HEK293 (cell line): ENCODE measurements at regions not wholly inside any gene's neighbourhood (a gene's known extent, or its start where the extent isn't known, plus 50 kb on each side); places are given as distances from the start of the nearest gene placed in this dataset.

Source experiments
- CTCF ChIA-PET: fragments of 350-600 bp; formaldehyde crosslinking; extraction: SDS; loops from one replicate; lab custom pipeline; 2021; ENCODE audit warnings: antibody characterized with exemption; lab: Yijun Ruan, JAX
- POLR2A ChIA-PET: fragments of 300-600 bp; formaldehyde crosslinking; extraction: SDS; loops from one replicate; lab custom pipeline; 2020; ENCODE audit warnings: antibody characterized with exemption, inconsistent platforms; lab: Yijun Ruan, JAX
- H3K27ac ChIP-seq: fragments of 200-500 bp; sonication (Bioruptor generic); 2 replicates; pipeline ENCODE4 v1.5.1; 2014; ENCODE audit warnings: low read depth, low read length, control low read depth, inconsistent platforms; ENCODE audit errors: extremely low read depth
- H3K36me3 ChIP-seq, 2 experiments: fragments of 200-500 bp in 1 of 2; sonication (Bioruptor generic) in 1 of 2; 1 replicate in 1 of 2; 2 replicates in 1 of 2; pipeline ENCODE4 v1.5.1; 2014 to 2017; ENCODE audit warnings: inconsistent platforms in 2 of 2, low read length in 2 of 2; ENCODE audit not compliant: control insufficient read depth in 2 of 2, insufficient read depth in 1 of 2
- H3K4me1 ChIP-seq: fragments of 200-500 bp; sonication (Bioruptor generic); 2 replicates; pipeline ENCODE4 v1.5.1; 2014; ENCODE audit warnings: mild to moderate bottlenecking, low read length, inconsistent platforms; ENCODE audit not compliant: control insufficient read depth, insufficient read depth
- H3K4me3 ChIP-seq: 2 replicates; pipeline ENCODE4 v1.5.1; 2011; ENCODE audit warnings: low read depth, mild to moderate bottlenecking, control low read depth, low read length, moderate library complexity
- H3K9me3 ChIP-seq: fragments of 200-500 bp; sonication (Bioruptor generic); 2 replicates; pipeline ENCODE4 v1.5.1; 2014; ENCODE audit warnings: low read depth, low read length, inconsistent platforms; ENCODE audit not compliant: control insufficient read depth, insufficient read depth
- ELK4 ChIP-seq: IDR thresholded peaks from 2 replicates; pipeline ENCODE4 v1.6.1; 2011; ENCODE audit warnings: mild to moderate bottlenecking, low read depth, low read length, borderline replicate concordance
- GLIS1 ChIP-seq: fragments of 450-650 bp; formaldehyde crosslinking; IDR thresholded peaks from 2 replicates; pipeline ENCODE4 v1.5.1; 2016; ENCODE audit warnings: missing biosample characterization, missing genetic modification characterization
- HOXC10 ChIP-seq: sonication (generic); formaldehyde crosslinking; IDR thresholded peaks from 2 replicates; pipeline ENCODE4 v1.8.1; 2023; ENCODE audit warnings: mild to moderate bottlenecking, missing genetic modification reagents
- INSM2 ChIP-seq: fragments of 450-650 bp; formaldehyde crosslinking; IDR thresholded peaks from 2 replicates; pipeline ENCODE4 v1.5.1; 2016; ENCODE audit warnings: missing biosample characterization, missing genetic modification characterization
- SALL2 ChIP-seq: fragments of 450-650 bp; formaldehyde crosslinking; IDR thresholded peaks from 2 replicates; pipeline ENCODE4 v1.5.0; 2017; ENCODE audit warnings: missing biosample characterization, mild to moderate bottlenecking, missing genetic modification characterization, borderline replicate concordance
- SETDB1 ChIP-seq: IDR thresholded peaks from one replicate; pipeline ENCODE4 v1.6.1; 2017; ENCODE audit warnings: mild to moderate bottlenecking, low read length, moderate library complexity, mixed read lengths; ENCODE audit not compliant: insufficient read length
- ZBTB44 ChIP-seq: fragments of 450-650 bp; IDR thresholded peaks from 2 replicates; pipeline ENCODE4 v1.5.1; 2018; ENCODE audit warnings: missing biosample characterization, mild to moderate bottlenecking, missing genetic modification characterization
- ZIC2 ChIP-seq: fragments of 450-650 bp; formaldehyde crosslinking; IDR thresholded peaks from 2 replicates; pipeline ENCODE4 v1.5.1; 2016; ENCODE audit warnings: missing biosample characterization, missing genetic modification characterization
- ZNF155 ChIP-seq: fragments of 450-650 bp; formaldehyde crosslinking; IDR thresholded peaks from 2 replicates; pipeline ENCODE4 v1.5.1; 2016; ENCODE audit warnings: missing biosample characterization, missing genetic modification characterization
- ZNF274 ChIP-seq, 2 experiments: fragments of 200-500 bp in 1 of 2; fragments of 450-650 bp in 1 of 2; sonication (Bioruptor generic) in 1 of 2; formaldehyde crosslinking in 1 of 2; IDR thresholded peaks; 2 replicates each; pipeline versions ENCODE4 v1.5.1 to v1.6.1; 2014 to 2016; ENCODE audit warnings: borderline replicate concordance in 1 of 2, inconsistent platforms in 1 of 2, low read length in 1 of 2, missing biosample characterization in 1 of 2, missing genetic modification characterization in 1 of 2
- ZNF366 ChIP-seq: fragments of 450-650 bp; formaldehyde crosslinking; conservative IDR thresholded peaks from 2 replicates; pipeline ENCODE4 v1.5.1; 2016; ENCODE audit warnings: missing biosample characterization, missing genetic modification characterization
- ZNF513 ChIP-seq: fragments of 450-650 bp; IDR thresholded peaks from 2 replicates; pipeline ENCODE4 v1.5.1; 2018; ENCODE audit warnings: missing biosample characterization, missing genetic modification characterization
- ZNF521 ChIP-seq: fragments of 450-650 bp; formaldehyde crosslinking; IDR thresholded peaks from 2 replicates; pipeline ENCODE4 v1.5.1; 2017; ENCODE audit warnings: missing biosample characterization, mild to moderate bottlenecking, missing genetic modification characterization
- ZNF549 ChIP-seq: fragments of 450-650 bp; IDR thresholded peaks from 2 replicates; pipeline ENCODE4 v1.5.1; 2018; ENCODE audit warnings: missing biosample characterization, missing genetic modification characterization, mild to moderate bottlenecking, inconsistent platforms, moderate library complexity
- ZNF571 ChIP-seq: fragments of 450-650 bp; formaldehyde crosslinking; IDR thresholded peaks from 2 replicates; pipeline ENCODE4 v1.5.0; 2017; ENCODE audit warnings: missing biosample characterization, missing genetic modification characterization
- ZNF624 ChIP-seq: fragments of 450-650 bp; formaldehyde crosslinking; IDR thresholded peaks from 2 replicates; pipeline ENCODE4 v1.5.1; 2017; ENCODE audit warnings: missing biosample characterization, missing genetic modification characterization
- ZNF701 ChIP-seq: fragments of 450-650 bp; formaldehyde crosslinking; IDR thresholded peaks from 2 replicates; pipeline ENCODE4 v1.5.1; 2016; ENCODE audit warnings: missing biosample characterization, missing genetic modification characterization

GRCh38 chr6:170052991-170053821 lies 237.7 kb downstream of the DLL1 start:
- TF ChIP-seq ZNF521 (tag by site-specific recombination) (no peak), SALL2 (tag by site-specific recombination) (no peak), ZNF701 (tag by site-specific recombination) (no peak), ZIC2 (tag by site-specific recombination) (peak; percentile 42)
- ChIA-PET CTCF (no interaction called here), POLR2A (no interaction called here)
- no peaks in the 10 kb centered on the region for H3K9me3 ChIP-seq
- no peak overlapping the region for H3K4me3 ChIP-seq
- no peaks in the 10 kb centered on the region for H3K36me3 ChIP-seq
- H3K4me1 ChIP-seq, result no peaks in the 10 kb centered on the region
- H3K27ac ChIP-seq, result no peak overlapping the region

- POLR2A ChIA-PET, result no interaction called here
- Histone ChIP-seq H3K36me3 (no peaks in the 10 kb centered on the region), H3K9me3 (no peaks in the 10 kb centered on the region), H3K4me1 (no peaks in the 10 kb centered on the region)
- no peak for TF ChIP-seq ZNF549 (tag by site-specific recombination)
- TF ChIP-seq, all 188 proteins: peak for 0
- Histone ChIP-seq H3K4me3 (no peak overlapping the region), H3K27ac (no peak overlapping the region)
- CTCF ChIA-PET, result no interaction called here
Measured at GRCh38 chr6:170051229-170052172, 239.4 kb downstream of the DLL1 start.

- no peaks in the 10 kb centered on the region for H3K4me1 ChIP-seq
- POLR2A ChIA-PET, result no interaction called here
- TF ChIP-seq ZNF366 (tag by site-specific recombination) (no peak), ELK4 (no peak), HOXC10 (CRISPR knock-in tag) (no peak), INSM2 (tag by site-specific recombination) (no peak)
- TF ChIP-seq, all 188 proteins: peak for 0
- CTCF ChIA-PET, result no interaction called here
- no peak overlapping the region for H3K27ac ChIP-seq
- no peak overlapping the region for H3K4me3 ChIP-seq
- no peaks in the 10 kb centered on the region for H3K36me3 ChIP-seq
- no peaks in the 10 kb centered on the region for H3K9me3 ChIP-seq
Measured at GRCh38 chr6:170050591-170051041, 240.3 kb downstream of the DLL1 start.

GRCh38 chr6:170049641-170050561 lies 241.0 kb downstream of the DLL1 start:
- Histone ChIP-seq H3K9me3 (no peaks in the 10 kb centered on the region), H3K27ac (no peak overlapping the region), H3K4me1 (no peaks in the 10 kb centered on the region), H3K36me3 (no peaks in the 10 kb centered on the region), H3K4me3 (no peak overlapping the region)
- ChIA-PET POLR2A (no interaction called here), CTCF (no interaction called here)
- TF ChIP-seq SETDB1, result no peak
- TF ChIP-seq ZNF571 (tag by site-specific recombination), result no peak
- TF ChIP-seq ZNF624 (tag by site-specific recombination), result no peak
- no peak for TF ChIP-seq GLIS1 (tag by site-specific recombination)
- no peak for TF ChIP-seq ZNF274 (IDR thresholded peaks at IDR 0.05; ENCODE audit: low read length)
- TF ChIP-seq ZNF274 (tag by site-specific recombination; IDR thresholded peaks at IDR 0.05; ENCODE audit: borderline replicate concordance), result no peak
- TF ChIP-seq ZNF155 (tag by site-specific recombination), result no peak
- no peak for TF ChIP-seq ZNF513 (tag by site-specific recombination)
- no peak for TF ChIP-seq ZBTB44 (tag by site-specific recombination)
